Activated CD4-positive, alpha-beta T cell treated with anti-CD3 and anti-CD28 coated beads for 36 hours (primary cell): ENCODE measurements at regions not wholly inside any gene's neighbourhood (a gene's known extent, or its start where the extent isn't known, plus 50 kb on each side); places are given as distances from the start of the nearest gene placed in this dataset.
A peak's percentile ranks its signal among the peaks of the same experiment; 100 is the strongest.
"Not testable (repeated sequence)": the region's sequence is repeated elsewhere in the genome, so short reads cannot be mapped to it uniquely, and the experiment has no call there.

Experiments used
- ATAC-seq: fragments of 200-7000 bp; cut with Tn5 transposase; one replicate; pipeline ENCODE4 v1.10.0; 2021; ENCODE audit warnings: mild to moderate bottlenecking, moderate library complexity
- CTCF ChIA-PET: fragments of 350-600 bp; sonication (Branson Sonifier 250); formaldehyde crosslinking; loops from one replicate; lab custom pipeline; 2021; ENCODE audit warnings: antibody characterized with exemption; lab: Charles Lee
- POLR2A ChIA-PET: fragments of 350-600 bp; sonication (Branson Sonifier 250); formaldehyde crosslinking; loops from one replicate; lab custom pipeline; 2021; ENCODE audit warnings: antibody characterized with exemption, inconsistent platforms; lab: Charles Lee
- DNase-seq: peaks from one replicate; pipeline ENCODE4 v3.0.0-alpha.2; 2020
- H3K27ac Mint-ChIP-seq: one replicate; pipeline ENCODE4 v1.8.0; 2021; ENCODE audit warnings: mixed read lengths
- H3K27me3 Mint-ChIP-seq: one replicate; pipeline ENCODE4 v1.8.0; 2021; ENCODE audit warnings: mixed read lengths
- H3K36me3 Mint-ChIP-seq: one replicate; pipeline ENCODE4 v1.8.0; 2021; ENCODE audit warnings: low read depth, mixed read lengths
- H3K4me1 Mint-ChIP-seq: one replicate; pipeline ENCODE4 v1.8.0; 2021; ENCODE audit warnings: mixed read lengths
- H3K4me3 Mint-ChIP-seq: one replicate; pipeline ENCODE4 v1.8.0; 2021; ENCODE audit warnings: mild to moderate bottlenecking, moderate library complexity, mixed read lengths
- H3K9me3 Mint-ChIP-seq: one replicate; pipeline ENCODE4 v1.8.0; 2021; ENCODE audit warnings: low read depth, mixed read lengths
- intact Hi-C, 2 experiments: fragments of 100-400 bp; cut with DNase I in 1 of 2; cut with micrococcal nuclease in 1 of 2; formaldehyde crosslinking; loops; one replicate each; pipeline versions ENCODE4 v1.14.2 to v1.15.1; 2022 to 2024; cut with DNase I, micrococcal nuclease

GRCh38 chr7:113742946-113743431 lies 175.8 kb downstream of the PPP1R3A start:
- CTCF ChIA-PET, intact Hi-C loops, POLR2A ChIA-PET, H3K27me3 Mint-ChIP-seq, H3K27ac Mint-ChIP-seq, H3K36me3 Mint-ChIP-seq, H3K4me1 Mint-ChIP-seq, H3K9me3 Mint-ChIP-seq, ATAC-seq, H3K4me3 Mint-ChIP-seq, DNase-seq: not testable (repeated sequence)

- H3K4me1 Mint-ChIP-seq, result no peaks in the 10 kb centered on the region
- POLR2A ChIA-PET, result no interaction called here
- H3K4me3 Mint-ChIP-seq, result no peak overlapping the region
- H3K9me3 Mint-ChIP-seq, result peaks cover 5% of the 10 kb centered on the region
- ATAC-seq (no peak), DNase-seq (no peak)
- intact Hi-C loops, result no loop called here
- CTCF ChIA-PET, result no interaction called here
- no peaks in the 10 kb centered on the region for H3K27me3 Mint-ChIP-seq
- no peaks in the 10 kb centered on the region for H3K36me3 Mint-ChIP-seq
- H3K27ac Mint-ChIP-seq, result no peak overlapping the region
Observed at GRCh38 chr7:113742377-113742776, 176.4 kb downstream of the PPP1R3A start.

GRCh38 chr7:113731571-113731970 lies 187.2 kb downstream of the PPP1R3A start:
- no peak for ATAC-seq
- H3K4me3 Mint-ChIP-seq, result no peak overlapping the region
- POLR2A ChIA-PET, result no interaction called here
- DNase-seq, result no peak
- H3K4me1 Mint-ChIP-seq, result no peaks in the 10 kb centered on the region
- peaks cover 1% of the 10 kb centered on the region for H3K27me3 Mint-ChIP-seq
- intact Hi-C loops, result no loop called here
- H3K9me3 Mint-ChIP-seq, result no peaks in the 10 kb centered on the region
- no peak overlapping the region for H3K27ac Mint-ChIP-seq
- no peaks in the 10 kb centered on the region for H3K36me3 Mint-ChIP-seq
- CTCF ChIA-PET, result no interaction called here

DNA sequence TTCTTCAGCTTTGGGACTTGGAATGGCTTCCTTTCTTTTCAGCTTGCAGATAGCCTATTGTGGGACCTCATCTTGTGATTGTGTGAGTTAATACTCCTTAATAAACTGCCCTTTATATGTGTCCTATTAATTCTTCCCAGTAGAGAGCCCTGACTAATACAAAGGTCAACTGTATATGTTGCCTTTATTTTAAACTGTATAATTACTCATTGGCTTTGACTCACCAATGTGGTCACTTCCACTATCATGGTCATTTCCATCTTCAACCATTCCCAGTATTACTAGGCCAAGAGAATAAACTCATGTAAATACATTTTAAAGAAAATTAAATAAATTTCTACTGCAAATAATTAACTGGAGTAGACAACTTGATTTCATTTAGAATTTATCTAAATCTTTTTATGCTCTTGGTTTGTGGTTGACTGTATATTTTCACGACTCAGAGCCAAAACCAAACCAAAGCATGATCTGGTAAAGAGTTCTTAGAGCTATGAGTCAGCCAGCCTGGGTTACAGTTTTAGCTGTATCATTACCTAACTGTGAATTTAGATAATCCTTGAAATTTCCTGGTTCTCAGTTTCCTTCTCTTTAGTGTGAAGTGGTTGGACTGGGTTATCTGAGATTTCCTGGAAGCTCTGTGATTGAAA lies 188.4 kb downstream of the PPP1R3A start:
- H3K27ac Mint-ChIP-seq, result no peak overlapping the region
- DNase-seq (no peak), ATAC-seq (no peak)
- intact Hi-C loops, result no loop called here
- no peaks in the 10 kb centered on the region for H3K9me3 Mint-ChIP-seq
- CTCF ChIA-PET, result no interaction called here
- no peaks in the 10 kb centered on the region for H3K4me1 Mint-ChIP-seq
- no peak overlapping the region for H3K4me3 Mint-ChIP-seq
- peaks cover 2% of the 10 kb centered on the region for H3K27me3 Mint-ChIP-seq
- H3K36me3 Mint-ChIP-seq, result no peaks in the 10 kb centered on the region
- POLR2A ChIA-PET, result no interaction called here

GRCh38 chr7:113727486-113727885 lies 191.3 kb downstream of the PPP1R3A start:
- Mint-ChIP-seq H3K4me3 (no peak overlapping the region), H3K27me3 (peaks cover 2% of the 10 kb centered on the region), H3K9me3 (no peaks in the 10 kb centered on the region), H3K27ac (no peak overlapping the region), H3K36me3 (no peaks in the 10 kb centered on the region), H3K4me1 (no peaks in the 10 kb centered on the region)
- intact Hi-C loops, result no loop called here
- POLR2A ChIA-PET, result no interaction called here
- DNase-seq (no peak), ATAC-seq (no peak)
- CTCF ChIA-PET, result no interaction called here

GRCh38 chr7:113722006-113722405 lies 196.8 kb downstream of the PPP1R3A start:
- no peak overlapping the region for H3K27ac Mint-ChIP-seq
- H3K27me3 Mint-ChIP-seq, result peaks cover 2% of the 10 kb centered on the region
- ChIA-PET POLR2A (no interaction called here), CTCF (no interaction called here)
- H3K9me3 Mint-ChIP-seq, result no peaks in the 10 kb centered on the region
- H3K4me3 Mint-ChIP-seq, result no peak overlapping the region
- ATAC-seq (no peak), DNase-seq (no peak)
- no peaks in the 10 kb centered on the region for H3K4me1 Mint-ChIP-seq
- intact Hi-C loops, result no loop called here
- H3K36me3 Mint-ChIP-seq, result no peaks in the 10 kb centered on the region

DNA sequence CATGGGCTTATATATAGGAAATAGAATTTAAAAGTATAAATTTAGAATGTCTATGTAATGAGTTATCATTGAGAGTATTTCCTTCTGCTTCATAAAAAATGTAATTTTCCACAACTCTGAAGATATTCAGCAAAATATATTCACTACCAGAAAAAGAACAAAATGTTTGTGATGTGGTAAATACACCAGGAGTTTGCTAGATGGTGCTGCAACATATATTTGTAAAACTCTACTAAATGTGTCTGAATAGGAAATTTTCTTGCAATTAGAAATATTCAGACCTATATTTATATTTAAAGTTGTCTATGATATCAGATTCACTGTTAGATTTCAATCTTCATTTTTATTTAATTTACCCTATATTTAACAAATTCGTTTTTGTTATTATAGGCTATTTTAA lies 201.1 kb downstream of the PPP1R3A start:
- H3K27me3 Mint-ChIP-seq, result no peaks in the 10 kb centered on the region
- H3K27ac Mint-ChIP-seq, result no peak overlapping the region
- H3K36me3 Mint-ChIP-seq, result no peaks in the 10 kb centered on the region
- ChIA-PET POLR2A (no interaction called here), CTCF (interaction anchor here (0.6 kb wide), 1 partner anchor 563 kb away, joined by 3 read pairs; no protein-coding TSS in a partner anchor)
- intact Hi-C loops, result no loop called here
- DNase-seq, result no peak
- H3K4me3 Mint-ChIP-seq, result no peak overlapping the region
- no peak for ATAC-seq
- no peaks in the 10 kb centered on the region for H3K4me1 Mint-ChIP-seq
- H3K9me3 Mint-ChIP-seq, result no peaks in the 10 kb centered on the region

GRCh38 chr7:113715981-113716856 lies 202.6 kb downstream of the PPP1R3A start:
- ChIA-PET CTCF (interaction anchor here (0.8 to 1.3 kb wide), 2 partner anchors 12 to 18 kb away, joined by 3 read pairs; no protein-coding TSS in a partner anchor), POLR2A (no interaction called here)
- H3K27me3 Mint-ChIP-seq, result no peaks in the 10 kb centered on the region
- ATAC-seq, result no peak
- no peaks in the 10 kb centered on the region for H3K9me3 Mint-ChIP-seq
- no peak overlapping the region for H3K4me3 Mint-ChIP-seq
- no peak for DNase-seq
- no peaks in the 10 kb centered on the region for H3K4me1 Mint-ChIP-seq
- H3K36me3 Mint-ChIP-seq, result no peaks in the 10 kb centered on the region
- H3K27ac Mint-ChIP-seq, result no peak overlapping the region
- intact Hi-C loops, result no loop called here

- Mint-ChIP-seq H3K9me3 (no peaks in the 10 kb centered on the region), H3K27me3 (peaks cover under 1% of the 10 kb centered on the region), H3K4me1 (no peaks in the 10 kb centered on the region), H3K4me3 (no peak overlapping the region), H3K36me3 (no peaks in the 10 kb centered on the region), H3K27ac (no peak overlapping the region)
- DNase-seq, result no peak
- ATAC-seq, result no peak
- intact Hi-C loops, result no loop called here
- ChIA-PET CTCF (no interaction called here), POLR2A (no interaction called here)
Observed at GRCh38 chr7:113715262-113715661, 203.5 kb downstream of the PPP1R3A start.

DNA sequence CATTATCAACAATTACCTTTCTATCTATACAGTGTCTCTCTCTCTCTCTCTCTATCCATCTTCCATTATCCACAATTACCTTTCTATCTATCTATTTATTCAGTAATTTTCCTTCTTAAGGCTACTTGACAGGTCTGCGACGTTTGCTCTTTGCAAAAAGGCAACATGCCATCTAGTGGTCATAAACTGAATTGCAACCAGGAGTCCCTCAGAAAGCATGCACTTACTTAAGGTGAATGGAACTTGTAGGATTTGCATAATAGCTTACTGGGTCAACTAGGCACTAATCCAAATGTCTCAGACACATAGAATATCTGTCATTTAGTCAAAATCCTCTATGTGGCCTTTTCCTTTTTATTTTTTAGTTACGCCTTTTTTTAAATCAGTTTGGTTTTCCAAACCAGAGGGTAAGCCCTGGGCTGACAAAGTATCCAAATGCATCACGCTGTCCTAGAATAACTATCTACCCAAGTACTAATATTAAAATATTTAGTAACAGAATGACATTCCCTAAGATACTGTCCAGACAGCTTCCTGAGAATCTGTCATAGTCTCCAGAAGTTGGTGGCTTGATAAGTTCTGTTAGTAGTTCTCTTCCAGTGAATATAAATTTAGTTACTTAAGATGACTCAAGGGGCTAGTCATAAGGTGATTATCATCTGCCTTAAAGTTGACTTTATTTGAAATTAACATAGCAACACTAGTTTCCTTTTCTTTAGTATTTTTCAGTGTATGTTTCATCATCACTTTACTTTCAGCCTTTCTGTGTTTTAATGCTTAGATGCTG lies 208.3 kb downstream of the PPP1R3A start:
- H3K36me3 Mint-ChIP-seq, result no peaks in the 10 kb centered on the region
- DNase-seq (peak; percentile 45), ATAC-seq (peak; percentile 47)
- intact Hi-C loops, result loop anchor here in 1 of 2 experiments (1.0 to 5.0 kb wide), 3 partner anchors 551 to 1968 kb away; no protein-coding TSS in a partner anchor
- H3K4me1 Mint-ChIP-seq, result no peaks in the 10 kb centered on the region
- H3K4me3 Mint-ChIP-seq, result no peak overlapping the region
- POLR2A ChIA-PET, result interaction anchor here (0.8 kb wide), 1 partner anchor 43 kb away, joined by 4 read pairs; no protein-coding TSS in a partner anchor
- no peaks in the 10 kb centered on the region for H3K9me3 Mint-ChIP-seq
- H3K27ac Mint-ChIP-seq, result no peak overlapping the region
- peaks cover 8% of the 10 kb centered on the region for H3K27me3 Mint-ChIP-seq
- CTCF ChIA-PET, result interaction anchor here (0.7 to 2.6 kb wide), 5 partner anchors 8 to 1161 kb away, joined by 3 to 6 read pairs (median 3); no protein-coding TSS in a partner anchor

- peaks cover 8% of the 10 kb centered on the region for H3K27me3 Mint-ChIP-seq
- no peaks in the 10 kb centered on the region for H3K9me3 Mint-ChIP-seq
- no peaks in the 10 kb centered on the region for H3K4me1 Mint-ChIP-seq
- intact Hi-C loops, result no loop called here
- H3K4me3 Mint-ChIP-seq, result no peak overlapping the region
- ATAC-seq, result no peak
- no peak overlapping the region for H3K27ac Mint-ChIP-seq
- DNase-seq, result no peak
- POLR2A ChIA-PET, result no interaction called here
- H3K36me3 Mint-ChIP-seq, result no peaks in the 10 kb centered on the region
- CTCF ChIA-PET, result no interaction called here
Observed at GRCh38 chr7:113705439-113705838, 213.4 kb downstream of the PPP1R3A start.
